ENCODE measurements at regions not wholly inside any gene's neighbourhood (a gene's known extent, or its start where the extent isn't known, plus 50 kb on each side); places are given as distances from the start of the nearest gene placed in this dataset.

GRCh38 chr12:124715121-124715990 is 147.9 kb upstream of the NCOR2 start:
- no peak for DNase-seq (ENCODE audit: low spot score)
- TF ChIP-seq CTCF (IDR thresholded peaks at IDR 0.05; ENCODE audit: extremely low read depth, missing control alignments) = no peak

- peak; percentile 71 for DNase-seq (ENCODE audit: low spot score)
- no peak for TF ChIP-seq CTCF (IDR thresholded peaks at IDR 0.05; ENCODE audit: extremely low read depth, missing control alignments)
Measured at GRCh38 chr12:124713436-124714082, 146.1 kb upstream of the NCOR2 start.

- DNase-seq (ENCODE audit: low spot score) = peak; percentile 41
Measured at GRCh38 chr12:124713041-124713435, 145.6 kb upstream of the NCOR2 start.

GRCh38 chr12:124711344-124711743 is 143.9 kb upstream of the NCOR2 start:
- no peak for TF ChIP-seq CTCF (IDR thresholded peaks at IDR 0.05; ENCODE audit: extremely low read depth, missing control alignments)
- no peak for DNase-seq (ENCODE audit: low spot score)

More at GRCh38 chr12:124713041-124713435, 145.6 kb upstream of the NCOR2 start:
- TF ChIP-seq CTCF (IDR thresholded peaks at IDR 0.05; ENCODE audit: extremely low read depth, missing control alignments) = no peak

GRCh38 chr12:124709722-124710687 is 142.6 kb upstream of the NCOR2 start:
- no peak for DNase-seq (ENCODE audit: low spot score)
- TF ChIP-seq CTCF (IDR thresholded peaks at IDR 0.05; ENCODE audit: extremely low read depth, missing control alignments) = no peak

- DNase-seq (ENCODE audit: low spot score) = no peak
- no peak for TF ChIP-seq CTCF (IDR thresholded peaks at IDR 0.05; ENCODE audit: extremely low read depth, missing control alignments)
Measured at GRCh38 chr12:124707316-124707715, 139.9 kb upstream of the NCOR2 start.

Measured in GM20000 (cell line).